HuH-7 (cell line): ENCODE measurements at regions not wholly inside any gene's neighbourhood (a gene's known extent, or its start where the extent isn't known, plus 50 kb on each side); places are given as distances from the start of the nearest gene placed in this dataset.
"Not testable (repeated sequence)": the region's sequence is repeated elsewhere in the genome, so short reads cannot be mapped to it uniquely, and the experiment has no call there.

ENCODE experiments used
- DNase-seq: peaks from one replicate; pipeline ENCODE4 v3.0.0; 2011; ENCODE audit warnings: low spot score

- no peak for DNase-seq
Observed at GRCh38 chr1:185404291-185404690, 87.2 kb upstream of the IVNS1ABP start.

- DNase-seq = no peak
Observed at GRCh38 chr1:185402930-185403329, 85.9 kb upstream of the IVNS1ABP start.

GRCh38 chr1:185401019-185401418 lies 84.0 kb upstream of the IVNS1ABP start:
- no peak for DNase-seq

- no peak for DNase-seq
Observed at GRCh38 chr1:185400052-185400451, 83.0 kb upstream of the IVNS1ABP start.

GRCh38 chr1:185398599-185398998 lies 81.6 kb upstream of the IVNS1ABP start:
- no peak for DNase-seq

GRCh38 chr1:185398022-185398421 lies 81.0 kb upstream of the IVNS1ABP start:
- no peak for DNase-seq

GRCh38 chr1:185397183-185397582 lies 80.1 kb upstream of the IVNS1ABP start:
- no peak for DNase-seq

- DNase-seq = no peak
Observed at GRCh38 chr1:185396126-185396525, 79.1 kb upstream of the IVNS1ABP start.

GRCh38 chr1:185393815-185394214 lies 76.8 kb upstream of the IVNS1ABP start:
- no peak for DNase-seq

GRCh38 chr1:185393205-185393604 lies 76.2 kb upstream of the IVNS1ABP start:
- no peak for DNase-seq

- DNase-seq = no peak
Observed at GRCh38 chr1:185388815-185389214, 71.8 kb upstream of the IVNS1ABP start.

- no peak for DNase-seq
Observed at GRCh38 chr1:185388346-185388745, 71.3 kb upstream of the IVNS1ABP start.

- no peak for DNase-seq
Observed at GRCh38 chr1:185385991-185386390, 68.9 kb upstream of the IVNS1ABP start.

- DNase-seq = not testable (repeated sequence)
Observed at GRCh38 chr1:185383805-185384204, 66.8 kb upstream of the IVNS1ABP start.

- no peak for DNase-seq
Observed at GRCh38 chr1:185377831-185378230, 60.8 kb upstream of the IVNS1ABP start.

GRCh38 chr1:185376840-185377635 lies 60.0 kb upstream of the IVNS1ABP start:
- DNase-seq = no peak

- DNase-seq = no peak
Observed at GRCh38 chr1:185376288-185376687, 59.2 kb upstream of the IVNS1ABP start.

- DNase-seq = no peak
Observed at GRCh38 chr1:185375583-185375982, 58.5 kb upstream of the IVNS1ABP start.

- DNase-seq = no peak
Observed at GRCh38 chr1:185373813-185374529, 56.9 kb upstream of the IVNS1ABP start.

GRCh38 chr1:185369786-185370185 lies 52.7 kb upstream of the IVNS1ABP start:
- DNase-seq = no peak

GRCh38 chr1:185368913-185369491 lies 52.0 kb upstream of the IVNS1ABP start:
- no peak for DNase-seq

- DNase-seq = no peak
Observed at GRCh38 chr1:185368313-185368855, 51.3 kb upstream of the IVNS1ABP start.

GRCh38 chr1:185367218-185367617 lies 50.2 kb upstream of the IVNS1ABP start:
- no peak for DNase-seq
